ENCODE measurements at regions not wholly inside any gene's neighbourhood (a gene's known extent, or its start where the extent isn't known, plus 50 kb on each side); places are given as distances from the start of the nearest gene placed in this dataset.

- no peak overlapping the region for H3K4me3 ChIP-seq (ENCODE audit: low read length)
- peaks cover 5% of the 10 kb centered on the region for H3K4me1 ChIP-seq (ENCODE audit: control insufficient read depth, insufficient read depth, low read length)
- H3K27me3 ChIP-seq (ENCODE audit: control insufficient read depth, insufficient read depth, low read length): peaks cover 56% of the 10 kb centered on the region
- no peaks in the 10 kb centered on the region for H3K9me3 ChIP-seq (replicated peaks; ENCODE audit: low read length)
- no peak overlapping the region for H3K9ac ChIP-seq (ENCODE audit: low read depth, low read length)
- H3K4me2 ChIP-seq (ENCODE audit: low read length): no peak overlapping the region
- no peaks in the 10 kb centered on the region for H3K36me3 ChIP-seq (ENCODE audit: insufficient read depth, low read length)
Measured at GRCh38 chr20:57877131-57877824, 167.5 kb upstream of the PMEPA1 start.

DNA sequence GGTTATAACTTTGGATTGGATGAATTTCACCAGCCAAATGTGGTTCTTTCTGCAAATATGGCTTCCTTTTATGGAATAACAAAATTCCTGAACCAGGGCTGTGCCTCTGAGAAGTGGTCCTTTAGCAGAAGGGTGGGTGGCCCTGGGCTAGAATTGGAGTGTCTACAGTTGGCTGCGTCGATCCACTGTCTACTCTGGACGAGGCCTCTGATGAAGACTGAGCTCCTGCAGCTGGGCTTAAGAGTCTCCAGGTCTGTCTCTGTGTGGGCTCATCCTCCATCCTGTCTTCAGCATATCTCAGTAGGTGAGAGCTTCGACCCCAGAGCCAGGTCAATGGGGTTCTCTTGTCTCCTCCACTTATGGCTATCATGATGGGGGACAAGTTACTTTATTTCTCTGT, 166.3 kb upstream of the PMEPA1 start:
- no peaks in the 10 kb centered on the region for H3K9me3 ChIP-seq (replicated peaks; ENCODE audit: low read length)
- H3K9ac ChIP-seq (ENCODE audit: low read depth, low read length): no peak overlapping the region
- peaks cover 56% of the 10 kb centered on the region for H3K27me3 ChIP-seq (ENCODE audit: control insufficient read depth, insufficient read depth, low read length)
- no peaks in the 10 kb centered on the region for H3K36me3 ChIP-seq (ENCODE audit: insufficient read depth, low read length)
- H3K4me2 ChIP-seq (ENCODE audit: low read length): no peak overlapping the region
- H3K4me3 ChIP-seq (ENCODE audit: low read length): no peak overlapping the region
- no peaks in the 10 kb centered on the region for H3K4me1 ChIP-seq (ENCODE audit: control insufficient read depth, insufficient read depth, low read length)

GRCh38 chr20:57874141-57874540, 164.3 kb upstream of the PMEPA1 start:
- no peaks in the 10 kb centered on the region for H3K4me1 ChIP-seq (ENCODE audit: control insufficient read depth, insufficient read depth, low read length)
- no peak overlapping the region for H3K4me2 ChIP-seq (ENCODE audit: low read length)
- H3K36me3 ChIP-seq (ENCODE audit: insufficient read depth, low read length): no peaks in the 10 kb centered on the region
- no peak overlapping the region for H3K9ac ChIP-seq (ENCODE audit: low read depth, low read length)
- peaks cover 56% of the 10 kb centered on the region for H3K27me3 ChIP-seq (ENCODE audit: control insufficient read depth, insufficient read depth, low read length)
- no peaks in the 10 kb centered on the region for H3K9me3 ChIP-seq (replicated peaks; ENCODE audit: low read length)
- H3K4me3 ChIP-seq (ENCODE audit: low read length): no peak overlapping the region

- Histone ChIP-seq H3K27me3 (ENCODE audit: control insufficient read depth, insufficient read depth, low read length) (peaks cover 59% of the 10 kb centered on the region), H3K9ac (ENCODE audit: low read depth, low read length) (no peak overlapping the region), H3K9me3 (replicated peaks; ENCODE audit: low read length) (no peaks in the 10 kb centered on the region)
Measured at GRCh38 chr20:57872816-57873409, 163.1 kb upstream of the PMEPA1 start.

DNA sequence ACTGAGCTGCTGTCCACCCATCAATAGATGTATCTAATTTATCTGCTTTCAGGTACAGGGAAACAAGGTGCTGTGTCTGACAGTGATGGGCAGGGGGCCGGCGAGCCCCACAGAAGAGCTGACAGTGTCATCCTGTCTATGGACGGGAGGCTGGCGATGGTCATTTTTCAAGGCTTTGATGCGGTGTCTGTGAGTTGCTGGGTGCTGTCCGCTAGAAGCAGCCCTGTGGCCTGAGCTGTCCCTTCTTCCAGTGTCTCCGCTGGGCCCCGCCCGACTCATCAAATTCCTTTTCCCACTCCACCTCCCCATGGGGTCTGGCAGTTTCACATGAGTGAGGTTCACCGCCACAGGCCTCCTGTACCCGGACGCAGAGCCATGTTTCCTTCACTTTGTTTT, 161.4 kb upstream of the PMEPA1 start:
- no peaks in the 10 kb centered on the region for H3K9me3 ChIP-seq (replicated peaks; ENCODE audit: low read length)
- H3K4me2 ChIP-seq (ENCODE audit: low read length): no peak overlapping the region
- no peaks in the 10 kb centered on the region for H3K4me1 ChIP-seq (ENCODE audit: control insufficient read depth, insufficient read depth, low read length)
- no peak overlapping the region for H3K4me3 ChIP-seq (ENCODE audit: low read length)
- no peak overlapping the region for H3K9ac ChIP-seq (ENCODE audit: low read depth, low read length)
- H3K36me3 ChIP-seq (ENCODE audit: insufficient read depth, low read length): no peaks in the 10 kb centered on the region
- peaks cover 55% of the 10 kb centered on the region for H3K27me3 ChIP-seq (ENCODE audit: control insufficient read depth, insufficient read depth, low read length)

More at GRCh38 chr20:57872816-57873409, 163.1 kb upstream of the PMEPA1 start:
- H3K4me3 ChIP-seq (ENCODE audit: low read length): no peak overlapping the region
- no peaks in the 10 kb centered on the region for H3K4me1 ChIP-seq (ENCODE audit: control insufficient read depth, insufficient read depth, low read length)
- H3K4me2 ChIP-seq (ENCODE audit: low read length): no peak overlapping the region
- no peaks in the 10 kb centered on the region for H3K36me3 ChIP-seq (ENCODE audit: insufficient read depth, low read length)

DNA sequence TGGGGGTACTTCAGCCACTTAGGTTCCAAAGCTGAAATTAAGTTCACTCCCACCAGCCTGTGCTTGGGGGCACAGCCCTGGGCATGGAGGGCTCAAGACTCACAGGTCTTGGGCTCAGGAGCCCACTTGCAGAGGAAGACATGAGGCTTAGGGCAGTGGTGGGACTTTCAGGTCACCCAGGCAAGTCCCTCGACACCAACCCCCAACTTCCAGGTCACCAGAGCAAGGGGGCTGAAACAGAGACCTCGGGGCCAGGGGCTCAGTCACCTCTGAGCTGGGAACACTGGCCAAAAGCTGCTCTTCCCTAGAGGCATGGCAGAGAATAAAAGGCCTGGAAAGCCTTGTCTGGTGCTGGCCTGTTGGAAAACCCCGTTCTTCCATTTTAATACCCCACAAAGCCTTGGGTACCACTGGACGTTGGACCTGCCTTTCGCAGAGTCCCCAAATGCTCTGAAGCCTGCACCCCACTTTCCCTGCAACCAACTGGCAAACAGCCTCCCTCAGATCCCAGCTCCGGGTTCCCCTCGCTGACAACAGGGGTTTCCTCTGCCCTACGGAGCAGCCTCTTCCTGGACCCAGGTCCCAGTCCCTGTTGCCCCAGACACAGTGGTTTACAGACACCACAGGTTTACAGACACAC, 160.9 kb upstream of the PMEPA1 start:
- H3K36me3 ChIP-seq (ENCODE audit: insufficient read depth, low read length): no peaks in the 10 kb centered on the region
- H3K4me1 ChIP-seq (ENCODE audit: control insufficient read depth, insufficient read depth, low read length): no peaks in the 10 kb centered on the region
- H3K4me3 ChIP-seq (ENCODE audit: low read length): no peak overlapping the region
- H3K4me2 ChIP-seq (ENCODE audit: low read length): no peak overlapping the region
- no peaks in the 10 kb centered on the region for H3K9me3 ChIP-seq (replicated peaks; ENCODE audit: low read length)
- no peak overlapping the region for H3K9ac ChIP-seq (ENCODE audit: low read depth, low read length)
- peaks cover 55% of the 10 kb centered on the region for H3K27me3 ChIP-seq (ENCODE audit: control insufficient read depth, insufficient read depth, low read length)

- Histone ChIP-seq H3K27me3 (ENCODE audit: control insufficient read depth, insufficient read depth, low read length) (peaks cover 63% of the 10 kb centered on the region), H3K4me1 (ENCODE audit: control insufficient read depth, insufficient read depth, low read length) (no peaks in the 10 kb centered on the region), H3K9ac (ENCODE audit: low read depth, low read length) (no peak overlapping the region), H3K4me2 (ENCODE audit: low read length) (no peak overlapping the region), H3K36me3 (ENCODE audit: insufficient read depth, low read length) (no peaks in the 10 kb centered on the region), H3K4me3 (ENCODE audit: low read length) (no peak overlapping the region), H3K9me3 (replicated peaks; ENCODE audit: low read length) (no peaks in the 10 kb centered on the region)
Measured at GRCh38 chr20:57869951-57870315, 160.1 kb upstream of the PMEPA1 start.

DNA sequence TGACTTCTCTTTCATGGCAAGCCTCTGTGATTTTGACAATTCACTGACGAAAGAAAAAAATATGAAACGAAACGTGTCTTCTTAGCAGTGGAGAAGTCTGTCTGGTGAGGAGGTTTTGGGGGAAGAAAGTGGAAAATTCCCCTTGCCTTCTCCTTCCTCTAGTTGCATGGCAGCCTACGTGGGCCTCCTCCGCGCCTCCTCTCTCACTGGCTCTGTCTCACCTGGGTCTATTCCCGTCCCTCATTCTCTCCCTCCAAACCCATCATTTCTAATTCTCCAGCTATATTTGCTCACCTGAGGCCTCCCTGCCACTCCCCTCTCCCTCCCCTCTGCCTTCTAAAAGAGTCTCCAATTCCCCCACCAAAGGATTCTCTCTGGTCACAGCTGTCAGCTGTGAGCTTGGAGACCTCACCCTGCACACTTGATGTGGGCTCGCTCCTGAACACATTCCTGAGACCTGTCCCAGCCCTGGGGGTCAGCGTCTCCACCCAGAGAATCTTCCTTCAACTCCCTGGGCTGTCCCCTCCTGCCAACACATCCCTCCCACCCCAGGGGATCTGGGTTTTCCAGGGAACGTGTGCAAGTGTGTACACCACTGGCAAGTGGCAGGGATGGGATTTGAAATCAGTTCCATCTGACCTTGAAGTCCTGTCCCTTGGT, 159.6 kb upstream of the PMEPA1 start:
- no peaks in the 10 kb centered on the region for H3K36me3 ChIP-seq (ENCODE audit: insufficient read depth, low read length)
- no peak overlapping the region for H3K9ac ChIP-seq (ENCODE audit: low read depth, low read length)
- H3K4me2 ChIP-seq (ENCODE audit: low read length): no peak overlapping the region
- no peak overlapping the region for H3K4me3 ChIP-seq (ENCODE audit: low read length)
- H3K4me1 ChIP-seq (ENCODE audit: control insufficient read depth, insufficient read depth, low read length): no peaks in the 10 kb centered on the region
- H3K9me3 ChIP-seq (replicated peaks; ENCODE audit: low read length): no peaks in the 10 kb centered on the region
- peaks cover 66% of the 10 kb centered on the region for H3K27me3 ChIP-seq (ENCODE audit: control insufficient read depth, insufficient read depth, low read length)

DNA sequence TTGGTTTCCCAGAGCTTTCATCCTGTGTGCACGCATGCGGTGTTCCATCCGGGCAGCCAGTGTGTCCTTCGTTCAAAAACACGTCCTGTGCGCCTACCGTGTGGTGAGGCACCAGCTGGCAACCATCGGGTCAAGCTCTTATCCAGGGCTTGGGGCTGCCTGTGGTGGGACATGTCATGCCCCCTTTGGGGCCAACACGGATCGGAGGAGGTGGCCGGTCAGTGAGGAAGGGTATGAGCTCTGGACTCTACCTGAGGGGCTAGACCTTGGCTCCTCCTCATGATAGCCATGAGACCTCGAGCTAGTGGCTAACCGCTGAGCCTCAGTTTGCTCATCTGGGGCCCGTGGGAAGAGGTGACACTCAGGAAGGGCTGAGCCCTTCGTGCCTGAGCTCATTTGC, 158.5 kb upstream of the PMEPA1 start:
- peaks cover 60% of the 10 kb centered on the region for H3K27me3 ChIP-seq (ENCODE audit: control insufficient read depth, insufficient read depth, low read length)
- H3K4me1 ChIP-seq (ENCODE audit: control insufficient read depth, insufficient read depth, low read length): no peaks in the 10 kb centered on the region
- no peaks in the 10 kb centered on the region for H3K9me3 ChIP-seq (replicated peaks; ENCODE audit: low read length)
- H3K4me2 ChIP-seq (ENCODE audit: low read length): no peak overlapping the region
- no peaks in the 10 kb centered on the region for H3K36me3 ChIP-seq (ENCODE audit: insufficient read depth, low read length)
- H3K4me3 ChIP-seq (ENCODE audit: low read length): no peak overlapping the region
- no peak overlapping the region for H3K9ac ChIP-seq (ENCODE audit: low read depth, low read length)

- H3K4me3 ChIP-seq (ENCODE audit: low read length): no peak overlapping the region
- H3K9me3 ChIP-seq (replicated peaks; ENCODE audit: low read length): no peaks in the 10 kb centered on the region
- H3K36me3 ChIP-seq (ENCODE audit: insufficient read depth, low read length): no peaks in the 10 kb centered on the region
- H3K9ac ChIP-seq (ENCODE audit: low read depth, low read length): no peak overlapping the region
- H3K4me2 ChIP-seq (ENCODE audit: low read length): no peak overlapping the region
- peaks cover 61% of the 10 kb centered on the region for H3K27me3 ChIP-seq (ENCODE audit: control insufficient read depth, insufficient read depth, low read length)
- H3K4me1 ChIP-seq (ENCODE audit: control insufficient read depth, insufficient read depth, low read length): no peaks in the 10 kb centered on the region
Measured at GRCh38 chr20:57867807-57868206, 158.0 kb upstream of the PMEPA1 start.

- H3K36me3 ChIP-seq (ENCODE audit: insufficient read depth, low read length): no peaks in the 10 kb centered on the region
- H3K9me3 ChIP-seq (replicated peaks; ENCODE audit: low read length): no peaks in the 10 kb centered on the region
- no peak overlapping the region for H3K4me3 ChIP-seq (ENCODE audit: low read length)
- H3K27me3 ChIP-seq (ENCODE audit: control insufficient read depth, insufficient read depth, low read length): peaks cover 61% of the 10 kb centered on the region
- H3K4me2 ChIP-seq (ENCODE audit: low read length): no peak overlapping the region
- H3K4me1 ChIP-seq (ENCODE audit: control insufficient read depth, insufficient read depth, low read length): no peaks in the 10 kb centered on the region
- H3K9ac ChIP-seq (ENCODE audit: low read depth, low read length): no peak overlapping the region
Measured at GRCh38 chr20:57867181-57867803, 157.5 kb upstream of the PMEPA1 start.
